Panc1 (cell line): ENCODE measurements at regions not wholly inside any gene's neighbourhood (a gene's known extent, or its start where the extent isn't known, plus 50 kb on each side); places are given as distances from the start of the nearest gene placed in this dataset.

Experiments used
- ATAC-seq: fragments of 200-7000 bp; cut with Tn5 transposase; 2 replicates; pipeline ENCODE4 v1.9.1; 2020; ENCODE audit warnings: mild to moderate bottlenecking, moderate library complexity
- BruUV-seq: library from RNA; stranded (reverse); fragments of 400-500 nt; replicated peaks from 2 replicates; lab custom pipeline; 2021; lab: Mats Ljungman, UMichigan
- CTCF ChIA-PET: fragments of 300-600 bp; sonication (Branson Sonifier 250); formaldehyde crosslinking; loops from one replicate; lab custom pipeline; 2022; ENCODE audit warnings: antibody characterized with exemption; lab: Charles Lee
- POLR2A ChIA-PET: fragments of 300-600 bp; sonication (Branson Sonifier 250); formaldehyde crosslinking; loops from one replicate; lab custom pipeline; 2022; ENCODE audit warnings: antibody characterized with exemption; lab: Charles Lee
- DNase-seq: peaks from one replicate; pipeline ENCODE4 v3.0.0-alpha.2; 2010; ENCODE audit warnings: low read depth, low spot score
- H3K27ac ChIP-seq: 2 replicates; pipeline ENCODE4 v1.5.1; 2011; ENCODE audit warnings: mild to moderate bottlenecking, low read length, inconsistent platforms
- H3K27me3 ChIP-seq: fragments of 200-500 bp; sonication (Bioruptor generic); 2 replicates; pipeline ENCODE4 v1.6.0; 2014; ENCODE audit warnings: low read length, inconsistent platforms; ENCODE audit not compliant: control insufficient read depth, insufficient read depth
- H3K36me3 ChIP-seq: fragments of 200-500 bp; sonication (Bioruptor generic); 2 replicates; pipeline ENCODE4 v1.5.1; 2014; ENCODE audit warnings: inconsistent platforms, mild to moderate bottlenecking, low read length, moderate library complexity; ENCODE audit not compliant: control insufficient read depth, insufficient read depth
- H3K4me1 ChIP-seq: 2 replicates; pipeline ENCODE4 v1.5.1; 2011; ENCODE audit warnings: inconsistent platforms, mild to moderate bottlenecking, low read length, moderate library complexity; ENCODE audit not compliant: control insufficient read depth, insufficient read depth
- H3K4me3 ChIP-seq, 2 experiments: 2 replicates each; pipeline ENCODE4 v1.5.1; 2011 to 2012; ENCODE audit warnings: low read depth in 2 of 2, low read length in 2 of 2, mild to moderate bottlenecking in 2 of 2, inconsistent platforms in 1 of 2, moderate library complexity in 1 of 2
- H3K9me3 ChIP-seq: fragments of 200-500 bp; sonication (Bioruptor generic); 2 replicates; pipeline ENCODE4 v1.5.1; 2014; ENCODE audit warnings: low read depth, mild to moderate bottlenecking, inconsistent platforms, low read length, moderate library complexity; ENCODE audit not compliant: control insufficient read depth, insufficient read depth
- CTCF ChIP-seq: fragments of 450-650 bp; IDR thresholded peaks from 2 replicates; pipeline ENCODE4 v1.5.1; 2017; ENCODE audit warnings: mild to moderate bottlenecking
- POLR2AphosphoS5 ChIP-seq: IDR thresholded peaks from 2 replicates; pipeline ENCODE4 v1.6.1; 2012; ENCODE audit warnings: mild to moderate bottlenecking, low read depth, low read length, moderate library complexity
- REST ChIP-seq, 2 experiments: IDR thresholded peaks; 2 replicates each; pipeline ENCODE4 v1.6.1; 2011 to 2012; ENCODE audit warnings: low read depth in 2 of 2, control low read depth in 1 of 2, low read length in 1 of 2, mild to moderate bottlenecking in 1 of 2, moderate library complexity in 1 of 2; ENCODE audit not compliant: insufficient read depth in 1 of 2
- SIN3A ChIP-seq: IDR thresholded peaks from 2 replicates; pipeline ENCODE4 v1.6.1; 2012; ENCODE audit warnings: low read depth, mild to moderate bottlenecking, low read length, moderate library complexity, borderline replicate concordance; ENCODE audit not compliant: insufficient read depth
- TCF7L2 ChIP-seq: IDR thresholded peaks from 2 replicates; pipeline ENCODE4 v1.6.1; 2011; ENCODE audit warnings: mild to moderate bottlenecking, low read depth, low read length, inconsistent platforms
- in situ Hi-C: cut with HindIII; loops from 2 replicates; pipeline ENCODE4 v1.10.0; 2016; ENCODE audit warnings: low sequenced_read_pairs, low pct_unique_long_range_greater_than_20kb
- intact Hi-C: fragments of 100-400 bp; cut with micrococcal nuclease; formaldehyde crosslinking; loops from one replicate; pipeline ENCODE4 v1.10.0; 2022; ENCODE audit not compliant: unreplicated experiment

- intact Hi-C loops = no loop called here
- H3K36me3 ChIP-seq = no peaks in the 10 kb centered on the region
- no peaks in the 10 kb centered on the region for H3K4me1 ChIP-seq
- H3K27ac ChIP-seq = no peak overlapping the region
- ChIA-PET POLR2A (no interaction called here), CTCF (no interaction called here)
- no peak overlapping the region for H3K4me3 ChIP-seq
- H3K27me3 ChIP-seq = no peaks in the 10 kb centered on the region
- ATAC-seq (no peak), DNase-seq (no peak)
- no peak for TF ChIP-seq CTCF
- TF ChIP-seq REST (IDR thresholded peaks at IDR 0.05; ENCODE audit: insufficient read depth in 1 of 2, low read depth in 2 of 2, low read length in 1 of 2) = no peak
- TF ChIP-seq POLR2AphosphoS5 = no peak
- TF ChIP-seq TCF7L2 = no peak
- no peak for TF ChIP-seq SIN3A
- H3K9me3 ChIP-seq = no peaks in the 10 kb centered on the region
- no TSS peak for BruUV-seq
- in situ Hi-C loops = no loop called here
Measured at GRCh38 chr16:11447272-11447671, 102.0 kb downstream of the RMI2 start.

- DNase-seq (no peak), ATAC-seq (no peak)
- Histone ChIP-seq H3K36me3 (no peaks in the 10 kb centered on the region), H3K27ac (no peak overlapping the region), H3K4me1 (no peaks in the 10 kb centered on the region), H3K27me3 (no peaks in the 10 kb centered on the region), H3K9me3 (no peaks in the 10 kb centered on the region), H3K4me3 (no peak overlapping the region)
- TF ChIP-seq POLR2AphosphoS5 (no peak), REST (IDR thresholded peaks at IDR 0.05; ENCODE audit: insufficient read depth in 1 of 2, low read depth in 2 of 2, low read length in 1 of 2) (no peak), TCF7L2 (no peak), CTCF (no peak), SIN3A (no peak)
- no TSS peak for BruUV-seq
- ChIA-PET CTCF (no interaction called here), POLR2A (no interaction called here)
- intact Hi-C loops (no loop called here), in situ Hi-C loops (no loop called here)
Measured at GRCh38 chr16:11447836-11448235, 102.6 kb downstream of the RMI2 start.
